NCI-H510A treated with DMSO at 0.1 percent for 48 hours (cell line): ENCODE measurements at regions not wholly inside any gene's neighbourhood (a gene's known extent, or its start where the extent isn't known, plus 50 kb on each side); places are given as distances from the start of the nearest gene placed in this dataset.
A peak's percentile ranks its signal among the peaks of the same experiment; 100 is the strongest.
"Not testable (repeated sequence)": the region's sequence is repeated elsewhere in the genome, so short reads cannot be mapped to it uniquely, and the experiment has no call there.

Source experiments
- DNase-seq: peaks from one replicate; lab custom pipeline; 2025; lab: John Stamatoyannopoulos, UW

DNA sequence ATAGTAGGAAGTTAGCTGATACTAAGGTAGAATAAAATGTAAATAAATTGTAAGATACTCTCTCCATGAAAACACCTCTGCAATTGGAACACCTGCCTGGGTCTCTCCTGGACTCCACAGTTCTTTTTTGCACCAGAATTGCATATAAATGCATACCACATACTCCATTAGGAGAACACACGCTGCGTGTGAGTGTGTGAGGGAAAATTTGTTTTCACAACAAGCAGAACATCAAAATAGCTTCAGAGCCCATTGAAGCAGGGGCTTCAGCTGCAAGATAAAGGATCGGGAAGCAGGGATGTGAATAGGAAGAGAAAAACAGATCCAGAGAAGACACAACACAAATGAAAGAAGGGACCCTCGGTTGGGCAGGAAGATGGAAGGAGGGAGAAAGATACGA lies 389.8 kb upstream of the BRINP1 start:
- DNase-seq: no peak

GRCh38 chr9:119758241-119758640 lies 389.0 kb upstream of the BRINP1 start:
- peak; percentile 61 for DNase-seq

- DNase-seq: no peak
Measured at GRCh38 chr9:119739476-119739875, 370.2 kb upstream of the BRINP1 start.

DNA sequence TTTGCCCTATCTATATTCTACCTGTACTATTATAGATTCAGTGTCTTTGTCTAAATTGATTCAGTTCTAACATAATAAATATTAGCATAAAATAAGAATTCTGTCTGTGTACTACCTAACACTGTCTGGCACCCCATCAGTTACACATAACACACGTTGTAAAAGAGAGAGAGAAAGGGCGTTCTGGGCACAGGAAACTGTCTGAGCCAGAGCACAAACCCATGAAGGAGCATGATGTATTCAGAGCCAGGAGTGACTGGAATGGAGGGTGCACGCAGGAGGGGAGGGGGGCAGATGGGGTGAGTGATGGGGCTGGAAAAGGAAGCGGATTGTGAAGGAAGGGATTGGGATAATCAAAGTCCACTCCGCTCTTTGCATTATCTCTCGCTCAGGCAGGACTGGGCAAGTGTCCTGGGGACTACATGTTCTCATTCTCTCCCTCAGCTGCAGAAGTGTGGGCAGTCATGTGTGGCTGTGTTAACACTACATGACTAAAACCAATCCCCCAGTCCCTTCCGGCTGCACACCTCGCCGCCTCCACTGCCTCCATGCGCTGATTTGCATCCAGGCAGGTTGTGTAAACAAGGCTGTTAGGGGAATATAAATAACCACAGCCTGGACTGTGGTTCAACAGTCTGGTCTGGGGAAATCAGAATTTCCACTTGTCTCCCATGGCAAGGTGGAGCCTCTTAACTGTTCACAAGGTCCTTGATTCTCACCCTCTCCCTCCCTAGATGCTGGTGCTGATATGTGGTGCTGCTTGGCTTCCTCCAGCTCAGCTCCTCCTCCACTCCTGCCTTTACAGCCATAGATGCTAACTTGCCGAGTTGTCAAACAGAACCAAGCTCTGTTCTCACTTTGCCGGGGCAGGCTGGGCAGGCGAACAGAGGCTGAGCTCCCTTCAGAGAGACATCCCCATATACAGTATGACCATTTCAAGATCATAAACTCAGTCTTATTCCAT lies 367.5 kb upstream of the BRINP1 start:
- DNase-seq: peak; percentile 86

DNA sequence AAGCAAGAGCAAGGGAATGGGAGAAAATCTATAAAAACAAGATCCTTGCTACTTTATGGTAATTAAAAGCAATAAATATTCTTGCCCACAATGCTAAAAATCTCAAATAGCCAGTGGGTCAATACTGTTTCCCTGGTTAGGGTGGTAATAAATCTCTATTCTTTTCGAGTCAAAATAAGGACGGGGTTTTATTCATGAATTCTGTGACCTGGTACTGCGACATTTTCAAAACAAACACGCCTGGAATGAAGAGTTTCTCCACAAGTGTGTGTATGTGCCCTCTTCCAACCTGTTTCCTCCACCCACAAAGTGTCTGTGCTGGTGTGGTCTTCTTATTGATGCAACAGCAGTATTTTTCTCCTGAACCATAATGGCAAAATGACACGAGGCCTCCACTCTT lies 358.8 kb upstream of the BRINP1 start:
- no peak for DNase-seq

DNA sequence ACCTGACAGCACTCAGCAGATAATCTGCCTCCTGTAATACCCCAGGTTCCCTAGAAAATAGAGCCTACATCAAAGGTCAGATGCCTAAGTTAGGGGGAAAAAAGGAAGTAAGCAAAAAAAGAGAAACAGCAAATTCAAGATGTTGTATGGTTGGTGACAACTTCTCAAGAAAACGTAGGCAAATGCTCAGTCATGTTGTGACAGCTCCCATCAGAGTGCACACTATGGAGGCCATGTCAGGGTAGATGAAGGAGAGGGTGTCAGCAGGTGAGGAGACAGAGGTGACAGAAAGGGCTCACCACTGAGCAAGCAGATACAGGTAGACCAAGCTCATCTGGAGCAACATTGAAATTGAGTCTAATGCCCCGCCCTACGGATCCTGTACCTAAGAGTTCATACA lies 356.8 kb upstream of the BRINP1 start:
- DNase-seq: no peak

DNA sequence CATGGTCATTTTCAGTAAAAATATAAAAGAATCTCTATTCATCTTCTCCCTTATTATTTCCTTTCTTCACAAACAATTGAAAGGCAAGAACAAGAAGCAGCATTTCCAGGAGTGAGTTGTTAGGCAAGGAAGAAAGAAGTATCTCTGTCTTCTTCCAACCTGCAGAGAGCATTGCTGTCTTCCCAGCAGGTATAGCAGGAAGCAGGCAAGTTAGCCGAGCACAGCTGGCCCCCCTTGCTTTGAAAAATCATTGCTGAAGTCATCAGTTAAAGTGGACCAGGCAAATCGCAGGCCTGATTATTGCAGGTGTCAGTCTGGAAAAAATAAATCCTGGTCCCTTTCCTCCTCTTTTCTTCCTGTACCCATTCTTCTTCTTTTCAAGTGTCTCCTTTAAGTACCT lies 353.1 kb upstream of the BRINP1 start:
- DNase-seq: no peak

DNA sequence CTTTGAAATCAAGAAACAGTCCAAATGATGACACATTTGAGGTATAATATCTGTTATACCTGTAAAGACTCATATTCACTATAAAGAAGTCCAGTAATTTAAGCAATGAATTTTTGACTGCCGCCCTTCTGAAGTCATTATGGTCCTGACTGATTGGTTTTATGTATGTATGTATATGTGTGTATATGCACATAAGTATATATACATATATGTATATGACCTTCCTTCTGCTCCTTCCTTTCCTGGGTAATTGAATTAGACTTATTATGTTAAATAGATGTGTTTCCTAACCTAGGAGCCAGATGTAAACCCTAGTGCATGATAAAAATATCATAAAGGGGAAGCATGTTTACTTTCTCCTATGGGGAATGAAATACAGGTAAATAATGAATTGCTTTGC lies 343.1 kb upstream of the BRINP1 start:
- no peak for DNase-seq

- no peak for DNase-seq
Measured at GRCh38 chr9:119709431-119709830, 340.2 kb upstream of the BRINP1 start.

DNA sequence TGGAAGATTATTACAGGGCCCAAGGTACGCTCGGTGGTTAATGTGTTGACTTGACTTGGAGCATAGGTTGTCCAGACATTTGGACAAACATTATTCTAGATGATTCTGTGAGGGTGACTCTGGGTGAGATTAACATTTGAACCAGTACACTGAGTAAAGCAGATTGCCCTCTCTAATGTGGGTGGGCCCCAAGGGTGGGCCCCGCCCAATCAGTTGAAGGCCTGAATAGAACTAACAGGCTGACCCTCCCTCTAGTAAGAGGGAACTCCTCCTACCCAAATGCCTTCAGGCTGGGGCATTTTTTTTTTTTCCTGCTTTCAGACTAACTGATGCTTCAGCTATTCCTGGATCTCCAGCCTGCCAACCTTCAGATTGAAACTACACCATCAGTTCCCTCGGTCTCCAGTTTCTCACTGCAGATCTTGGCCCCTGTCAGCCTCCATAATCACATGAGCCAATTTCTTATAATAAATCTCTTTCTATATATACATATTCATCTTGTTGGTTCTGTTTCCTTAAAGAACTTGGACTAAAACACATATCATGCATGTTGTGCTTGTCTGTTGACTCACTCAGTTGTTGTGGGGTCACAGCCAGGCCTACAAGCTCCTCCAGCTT lies 338.1 kb upstream of the BRINP1 start:
- no peak for DNase-seq

DNA sequence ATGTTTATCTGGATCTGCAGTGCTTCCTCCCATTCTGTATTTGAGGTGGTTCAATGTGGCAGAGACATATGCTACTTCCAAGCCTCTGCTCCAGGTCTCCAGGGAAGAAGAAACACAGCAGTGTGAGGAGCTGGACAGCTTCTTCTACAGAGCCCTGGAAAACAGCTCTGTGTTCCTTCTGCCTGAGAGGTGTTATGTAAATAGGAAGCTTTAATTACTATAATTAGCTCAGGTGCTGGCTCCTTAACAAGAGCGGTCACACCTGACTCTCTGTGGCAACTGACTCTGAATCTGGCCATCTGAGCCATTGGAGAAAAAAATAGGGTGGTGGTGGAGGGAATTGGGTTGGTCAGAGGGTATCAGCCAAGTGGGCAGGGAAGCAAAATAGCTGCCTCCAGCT lies 332.4 kb upstream of the BRINP1 start:
- DNase-seq: no peak

DNA sequence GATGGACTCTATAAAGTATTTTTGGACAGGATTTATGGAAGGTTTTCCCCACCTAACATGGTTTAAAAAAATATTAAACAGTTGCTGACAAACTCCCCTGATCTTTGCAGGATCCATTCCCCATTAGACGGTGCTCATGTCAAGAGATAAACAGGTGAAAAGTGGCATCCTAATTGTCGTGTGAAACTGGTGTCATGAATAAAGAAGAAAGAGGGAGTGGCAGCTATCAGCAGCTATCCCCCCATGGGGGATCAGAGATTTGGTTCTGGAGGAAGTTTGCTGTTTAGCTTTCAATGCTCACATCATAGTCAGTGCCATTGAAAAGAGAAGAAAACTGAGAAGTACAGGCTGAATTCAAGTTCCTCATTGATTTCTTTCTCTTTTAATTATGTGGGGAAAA lies 329.3 kb upstream of the BRINP1 start:
- DNase-seq: no peak

GRCh38 chr9:119697996-119698395 lies 328.8 kb upstream of the BRINP1 start:
- DNase-seq: no peak

DNA sequence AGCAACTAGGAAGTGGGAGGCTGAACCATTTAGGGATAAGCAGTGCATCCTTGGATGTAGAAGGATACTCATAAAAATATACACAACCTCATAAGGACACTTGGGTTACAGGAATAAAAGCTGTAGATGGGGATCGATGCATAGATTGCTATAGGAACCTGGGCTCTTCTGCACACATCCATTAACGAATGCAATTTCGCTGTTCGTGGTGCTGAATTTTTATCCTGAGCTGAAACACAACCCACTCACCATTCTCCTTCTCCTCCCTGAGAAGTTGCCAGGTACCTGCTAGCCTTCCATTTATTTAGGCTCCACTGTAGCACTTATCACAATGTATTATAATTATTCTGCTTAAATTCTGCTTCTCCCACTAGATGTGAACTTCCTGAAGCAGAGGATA lies 320.6 kb upstream of the BRINP1 start:
- no peak for DNase-seq

- DNase-seq: no peak
Measured at GRCh38 chr9:119688547-119688946, 319.3 kb upstream of the BRINP1 start.

- no peak for DNase-seq
Measured at GRCh38 chr9:119677811-119678505, 308.7 kb upstream of the BRINP1 start.

- DNase-seq: no peak
Measured at GRCh38 chr9:119675951-119676350, 306.7 kb upstream of the BRINP1 start.

DNA sequence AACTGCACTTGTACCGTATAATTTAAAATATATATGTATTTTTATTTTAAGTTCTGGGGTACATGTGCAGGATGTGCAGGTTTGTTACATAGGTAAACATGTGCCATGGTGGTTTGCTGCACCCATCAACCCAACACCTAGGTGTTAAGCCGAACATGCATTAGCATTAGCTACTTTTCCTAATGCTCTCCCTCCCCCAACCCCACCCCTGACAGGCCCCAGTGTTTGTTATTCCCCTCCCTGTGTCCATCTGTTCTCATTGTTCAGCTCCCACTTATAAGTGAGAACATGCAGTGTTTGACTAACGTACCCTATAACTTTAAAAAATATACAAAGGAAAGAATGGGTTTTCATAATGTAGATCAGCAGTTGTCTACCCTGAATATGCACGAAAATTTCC lies 303.5 kb upstream of the BRINP1 start:
- DNase-seq: not testable (repeated sequence)

GRCh38 chr9:119667916-119668315 lies 298.7 kb upstream of the BRINP1 start:
- no peak for DNase-seq

DNA sequence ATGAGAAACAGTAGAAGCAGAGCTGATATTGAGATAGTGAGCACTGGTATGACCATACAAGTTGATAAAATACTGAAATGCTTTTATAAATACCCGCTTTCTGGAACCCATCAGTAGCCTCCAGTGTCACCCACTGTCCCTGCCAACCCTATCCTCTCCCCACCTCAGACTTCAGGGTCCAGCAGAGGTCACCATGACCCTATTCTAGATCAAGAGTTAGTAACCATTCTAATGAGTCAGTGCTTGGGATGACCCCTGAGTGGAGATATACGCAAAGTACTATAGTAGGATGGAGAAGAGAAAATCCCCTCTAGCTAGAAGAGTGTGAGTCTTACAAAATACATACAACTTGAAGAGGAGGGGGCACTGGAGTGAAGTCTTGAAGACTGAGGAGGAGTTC lies 297.9 kb upstream of the BRINP1 start:
- no peak for DNase-seq

GRCh38 chr9:119662329-119662728 lies 293.1 kb upstream of the BRINP1 start:
- no peak for DNase-seq

DNA sequence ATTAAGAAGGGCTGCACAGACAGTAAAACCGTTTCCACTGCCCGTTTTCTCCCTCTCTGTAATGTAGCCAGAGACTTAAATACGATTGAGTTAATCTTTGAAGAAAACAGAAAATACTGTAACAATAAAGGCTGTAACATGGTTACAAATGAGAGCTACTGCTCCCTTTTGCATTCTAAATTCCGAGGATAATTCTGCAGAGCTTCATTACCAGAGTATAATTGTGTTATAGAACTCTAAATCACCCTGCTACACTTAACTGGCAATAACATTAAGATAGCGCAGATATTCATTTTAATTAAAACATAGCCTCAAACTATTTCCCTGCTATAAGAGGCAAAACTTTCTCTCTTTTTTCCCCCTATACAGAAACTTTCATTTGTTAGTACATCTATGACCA lies 283.7 kb upstream of the BRINP1 start:
- DNase-seq: no peak

GRCh38 chr9:119649205-119649604 lies 280.0 kb upstream of the BRINP1 start:
- no peak for DNase-seq
